GM12878 (cell line): ENCODE measurements at regions not wholly inside any gene's neighbourhood (a gene's known extent, or its start where the extent isn't known, plus 50 kb on each side); places are given as distances from the start of the nearest gene placed in this dataset.

Experiments used
- ATAC-seq: fragments of 200-7000 bp; cut with Tn5 transposase; 3 replicates; pipeline ENCODE4 v1.9.1; 2020; ENCODE audit warnings: mild to moderate bottlenecking, moderate library complexity
- BruUV-seq: library from RNA; stranded (reverse); fragments of 400-500 nt; replicated peaks from 2 replicates; lab custom pipeline; 2021; lab: Mats Ljungman, UMichigan
- CTCF ChIA-PET: fragments of 300-600 bp; sonication (Branson Sonifier 250); formaldehyde crosslinking; extraction: SDS; loops from one replicate; lab custom pipeline; 2021; ENCODE audit warnings: inconsistent platforms; lab: Yijun Ruan, JAX
- POLR2A ChIA-PET: fragments of 350-600 bp; formaldehyde crosslinking; extraction: SDS; loops from one replicate; lab custom pipeline; 2021; ENCODE audit warnings: inconsistent platforms; lab: Charles Lee
- RAD21 ChIA-PET: fragments of 300-600 bp; sonication (Branson Sonifier 250); formaldehyde crosslinking; loops from one replicate; lab custom pipeline; 2023; ENCODE audit warnings: antibody characterized with exemption; ENCODE audit not compliant: unreplicated experiment; lab: Charles Lee
- SMC1A ChIA-PET: fragments of 300-600 bp; sonication (Branson Sonifier 250); formaldehyde crosslinking; loops from one replicate; lab custom pipeline; 2023; ENCODE audit not compliant: unreplicated experiment, uncharacterized antibody; lab: Charles Lee
- DNase-seq: peaks from one replicate; pipeline ENCODE4 v3.0.0-alpha.2; 2011; ENCODE audit warnings: low read depth, low spot score
- FAIRE-seq: peaks from 3 replicates; lab custom pipeline; 2011; peaks lifted over from hg19 to GRCh38; lab: Jason Lieb, UNC
- H2AFZ ChIP-seq: 2 replicates; pipeline ENCODE4 v1.6.0; 2011; ENCODE audit warnings: low read depth, low read length, control low read depth; ENCODE audit not compliant: control insufficient read depth
- H3K27ac ChIP-seq: 2 replicates; pipeline ENCODE4 v1.5.1; 2011; ENCODE audit warnings: control low read depth; ENCODE audit not compliant: control insufficient read depth, insufficient read depth
- H3K27me3 ChIP-seq, 2 experiments: replicated peaks in 1 of 2; 2 replicates each; pipeline versions ENCODE4 v1.6.0 to v1.6.1; 2011; ENCODE audit warnings: low read length in 1 of 2; ENCODE audit not compliant: control insufficient read depth in 2 of 2, insufficient read depth in 2 of 2
- H3K36me3 ChIP-seq, 2 experiments: 2 replicates each; pipeline ENCODE4 v1.5.1; 2011; ENCODE audit warnings: low read length in 1 of 2; ENCODE audit not compliant: control insufficient read depth in 2 of 2, insufficient read depth in 2 of 2
- H3K4me1 ChIP-seq: 2 replicates; pipeline ENCODE4 v1.6.1; 2011; ENCODE audit warnings: mild to moderate bottlenecking, low read length, moderate library complexity, mixed read lengths; ENCODE audit not compliant: control insufficient read depth, insufficient read depth
- H3K4me2 ChIP-seq: 2 replicates; pipeline ENCODE4 v1.6.0; 2011; ENCODE audit warnings: control low read depth; ENCODE audit not compliant: control insufficient read depth, insufficient read depth
- H3K4me3 ChIP-seq: fragments of 200-600 bp; sonication (generic); 2 replicates; pipeline ENCODE4 v1.5.1; 2016
- H3K79me2 ChIP-seq: 2 replicates; pipeline ENCODE4 v1.6.0; 2011; ENCODE audit warnings: low read length; ENCODE audit not compliant: control insufficient read depth, insufficient read depth
- H3K9ac ChIP-seq: 2 replicates; pipeline ENCODE4 v1.8.0; 2011; ENCODE audit warnings: low read length, control low read depth, mixed read lengths; ENCODE audit not compliant: control insufficient read depth, insufficient read depth
- H3K9me3 ChIP-seq: replicated peaks from 3 replicates; pipeline ENCODE4 v1.5.1; 2011; ENCODE audit warnings: mild to moderate bottlenecking, low read length; ENCODE audit not compliant: control insufficient read depth, insufficient read depth
- H4K20me1 ChIP-seq: 2 replicates; pipeline ENCODE4 v1.6.0; 2011; ENCODE audit not compliant: control insufficient read depth, insufficient read depth
- BMI1 ChIP-seq: fragments of 450-650 bp; IDR thresholded peaks from 2 replicates; pipeline ENCODE4 v1.6.1; 2016; ENCODE audit warnings: mild to moderate bottlenecking, moderate library complexity, borderline replicate concordance
- CBFB ChIP-seq: IDR thresholded peaks from 2 replicates; pipeline ENCODE4 v1.6.1; 2016; ENCODE audit warnings: antibody characterized with exemption, low read depth
- CBX5 ChIP-seq: sonication (generic); IDR thresholded peaks from 2 replicates; pipeline ENCODE4 v1.6.1; 2016; ENCODE audit warnings: low read depth, moderate library complexity, mild to moderate bottlenecking, inconsistent platforms
- CHD1 ChIP-seq: IDR thresholded peaks from 2 replicates; pipeline ENCODE4 v1.6.1; 2012; ENCODE audit warnings: low read depth, low read length, improper control_type of control experiment
- CREM ChIP-seq: IDR thresholded peaks from 2 replicates; pipeline ENCODE4 v1.6.1; 2014; ENCODE audit warnings: antibody characterized with exemption, low read depth
- EGR1 ChIP-seq, 2 experiments: IDR thresholded peaks; 1 replicate in 1 of 2; 2 replicates in 1 of 2; pipeline ENCODE4 v1.6.1; 2011 to 2012; ENCODE audit warnings: low read depth in 2 of 2, low read length in 2 of 2, borderline replicate concordance in 1 of 2, mild to moderate bottlenecking in 1 of 2, moderate library complexity in 1 of 2
- HCFC1 ChIP-seq: fragments of 150-350 bp; IDR thresholded peaks from 2 replicates; pipeline ENCODE4 v1.6.1; 2014; ENCODE audit warnings: low read length
- MEF2B ChIP-seq: fragments of 450-650 bp; IDR thresholded peaks from 2 replicates; pipeline ENCODE4 v1.6.1; 2018; ENCODE audit warnings: mild to moderate bottlenecking, moderate library complexity; ENCODE audit not compliant: partially characterized antibody, poor library complexity, severe bottlenecking
- PML ChIP-seq: IDR thresholded peaks from 2 replicates; pipeline ENCODE4 v1.6.1; 2012; ENCODE audit warnings: low read length, inconsistent platforms
- POLR2A ChIP-seq: IDR thresholded peaks from 2 replicates; pipeline ENCODE4 v1.6.1; 2011; ENCODE audit warnings: low read depth, mild to moderate bottlenecking, low read length
- REST ChIP-seq: IDR thresholded peaks from 2 replicates; pipeline ENCODE4 v1.6.1; 2012; ENCODE audit warnings: mild to moderate bottlenecking, low read depth, low read length
- SUZ12 ChIP-seq: fragments of 200-600 bp; sonication (generic); IDR thresholded peaks from one replicate; pipeline ENCODE4 v1.6.1; 2018; ENCODE audit warnings: antibody characterized with exemption, mild to moderate bottlenecking; ENCODE audit not compliant: unreplicated experiment
- TAF1 ChIP-seq: IDR thresholded peaks from 2 replicates; pipeline ENCODE4 v1.6.1; 2011; ENCODE audit warnings: mild to moderate bottlenecking, low read depth, low read length, borderline replicate concordance
- TARDBP ChIP-seq: IDR thresholded peaks from 2 replicates; pipeline ENCODE4 v1.6.1; 2016; ENCODE audit warnings: borderline replicate concordance
- TCF3 ChIP-seq: IDR thresholded peaks from 2 replicates; pipeline ENCODE4 v1.6.1; 2012; ENCODE audit warnings: low read depth, mild to moderate bottlenecking, low read length, borderline replicate concordance; ENCODE audit not compliant: insufficient read depth
- WRNIP1 ChIP-seq: IDR thresholded peaks from 2 replicates; pipeline ENCODE4 v1.6.1; 2011; ENCODE audit warnings: low read depth, low read length, improper control_type of control experiment, borderline replicate concordance
- ZBED1 ChIP-seq: IDR thresholded peaks from 2 replicates; pipeline ENCODE4 v1.6.1; 2016; ENCODE audit warnings: borderline replicate concordance
- ZBTB4 ChIP-seq: fragments of 450-650 bp; formaldehyde crosslinking; IDR thresholded peaks from 2 replicates; pipeline ENCODE4 v1.4.0; 2022; ENCODE audit warnings: mild to moderate bottlenecking, moderate library complexity
- WGBS: methylation state at CpG from one replicate; pipeline ENCODE4 v1.1.6; 2016; ENCODE audit warnings: low lambda C conversion rate; ENCODE audit not compliant: insufficient replicate concordance, insufficient coverage; ENCODE audit errors: missing lambda C conversion rate; 5-methylcytosine and 5-hydroxymethylcytosine counted together
- in situ Hi-C: fragments of 300-500 bp; cut with MboI; formaldehyde crosslinking; loops from 9 replicates; pipeline ENCODE4 v1.14.3; 2018; ENCODE audit warnings: mixed read lengths
- intact Hi-C: fragments of 100-400 bp; cut with micrococcal nuclease; formaldehyde crosslinking; loops from one replicate; pipeline ENCODE4 v1.14.2; 2022; ENCODE audit not compliant: unreplicated experiment

GRCh38 chr5:143717400-143717799 lies 94.6 kb upstream of the HMHB1 start:
- in situ Hi-C loops: no loop called here
- H3K4me3 ChIP-seq: no peak overlapping the region
- H3K27me3 ChIP-seq: no peaks in the 10 kb centered on the region
- peaks cover 4% of the 10 kb centered on the region for H3K4me1 ChIP-seq
- ATAC-seq (no peak), FAIRE-seq (no peak), DNase-seq (no peak)
- intact Hi-C loops: no loop called here
- no peak overlapping the region for H3K4me2 ChIP-seq
- BruUV-seq: no TSS peak
- RAD21 ChIA-PET: no interaction called here
- POLR2A ChIA-PET: no interaction called here
- WGBS: 64% methylated on average over 2 of the region's 2 CpGs
- no peak overlapping the region for H3K9ac ChIP-seq
- no peak overlapping the region for H2AFZ ChIP-seq
- H3K27ac ChIP-seq: no peak overlapping the region
- H3K79me2 ChIP-seq: no peaks in the 10 kb centered on the region
- SMC1A ChIA-PET: no interaction called here
- no peaks in the 10 kb centered on the region for H3K36me3 ChIP-seq
- H3K9me3 ChIP-seq: no peaks in the 10 kb centered on the region
- H4K20me1 ChIP-seq: no peaks in the 10 kb centered on the region
- CTCF ChIA-PET: no interaction called here
- TF ChIP-seq CHD1: no peak
- TF ChIP-seq MEF2B: no peak
- TF ChIP-seq REST: no peak
- no peak for TF ChIP-seq HCFC1
- TF ChIP-seq CREM: no peak
- no peak for TF ChIP-seq PML
- no peak for TF ChIP-seq TCF3
- no peak for TF ChIP-seq BMI1
- TF ChIP-seq CBFB: no peak
- no peak for TF ChIP-seq EGR1 (IDR thresholded peaks at IDR 0.05; ENCODE audit: borderline replicate concordance in 1 of 2, low read depth in 2 of 2, low read length in 2 of 2)
- TF ChIP-seq SUZ12: no peak
- no peak for TF ChIP-seq ZBED1
- TF ChIP-seq CBX5: no peak
- TF ChIP-seq POLR2A: no peak
- no peak for TF ChIP-seq TARDBP
- no peak for TF ChIP-seq TAF1
- TF ChIP-seq WRNIP1: no peak
- no peak for TF ChIP-seq ZBTB4 (CRISPR knock-in tag)
